Renal cortical epithelial cell (primary cell): ENCODE measurements at regions not wholly inside any gene's neighbourhood (a gene's known extent, or its start where the extent isn't known, plus 50 kb on each side); places are given as distances from the start of the nearest gene placed in this dataset.

Experiments
- DNase-seq: peaks from one replicate; pipeline ENCODE4 v3.0.0-alpha.2; 2011; ENCODE audit warnings: low read depth

- no peak for DNase-seq
Observed at GRCh38 chr4:3670521-3671519, 95.4 kb upstream of the ADRA2C start.

GRCh38 chr4:3669553-3669949 is 96.6 kb upstream of the ADRA2C start:
- DNase-seq: no peak

- DNase-seq: no peak
Observed at GRCh38 chr4:3668825-3669552, 97.2 kb upstream of the ADRA2C start.

- no peak for DNase-seq
Observed at GRCh38 chr4:3667258-3667657, 98.9 kb upstream of the ADRA2C start.

GRCh38 chr4:3666263-3666662 is 99.9 kb upstream of the ADRA2C start:
- no peak for DNase-seq

GRCh38 chr4:3665360-3665891 is 100.8 kb upstream of the ADRA2C start:
- DNase-seq: no peak

- no peak for DNase-seq
Observed at GRCh38 chr4:3663791-3664190, 102.4 kb upstream of the ADRA2C start.

GRCh38 chr4:3662516-3662915 is 103.7 kb upstream of the ADRA2C start:
- no peak for DNase-seq

- DNase-seq: no peak
Observed at GRCh38 chr4:3661989-3662388, 104.2 kb upstream of the ADRA2C start.

- no peak for DNase-seq
Observed at GRCh38 chr4:3660928-3661515, 105.2 kb upstream of the ADRA2C start.

GRCh38 chr4:3660086-3660927 is 105.9 kb upstream of the ADRA2C start:
- no peak for DNase-seq

- DNase-seq: no peak
Observed at GRCh38 chr4:3659131-3659530, 107.1 kb upstream of the ADRA2C start.

GRCh38 chr4:3658530-3658913 is 107.7 kb upstream of the ADRA2C start:
- DNase-seq: no peak

- no peak for DNase-seq
Observed at GRCh38 chr4:3657902-3658529, 108.2 kb upstream of the ADRA2C start.

- DNase-seq: no peak
Observed at GRCh38 chr4:3656416-3657356, 109.5 kb upstream of the ADRA2C start.

- no peak for DNase-seq
Observed at GRCh38 chr4:3655963-3656362, 110.2 kb upstream of the ADRA2C start.

- DNase-seq: no peak
Observed at GRCh38 chr4:3655485-3655884, 110.7 kb upstream of the ADRA2C start.

- no peak for DNase-seq
Observed at GRCh38 chr4:3654036-3654807, 112.0 kb upstream of the ADRA2C start.

GRCh38 chr4:3652586-3652985 is 113.6 kb upstream of the ADRA2C start:
- DNase-seq: no peak
